ENCODE measurements at regions not wholly inside any gene's neighbourhood (a gene's known extent, or its start where the extent isn't known, plus 50 kb on each side); places are given as distances from the start of the nearest gene placed in this dataset.

GRCh38 chr5:121292664-121293063, 559.0 kb upstream of the FTMT start:
- TF ChIP-seq, protein P1, sequence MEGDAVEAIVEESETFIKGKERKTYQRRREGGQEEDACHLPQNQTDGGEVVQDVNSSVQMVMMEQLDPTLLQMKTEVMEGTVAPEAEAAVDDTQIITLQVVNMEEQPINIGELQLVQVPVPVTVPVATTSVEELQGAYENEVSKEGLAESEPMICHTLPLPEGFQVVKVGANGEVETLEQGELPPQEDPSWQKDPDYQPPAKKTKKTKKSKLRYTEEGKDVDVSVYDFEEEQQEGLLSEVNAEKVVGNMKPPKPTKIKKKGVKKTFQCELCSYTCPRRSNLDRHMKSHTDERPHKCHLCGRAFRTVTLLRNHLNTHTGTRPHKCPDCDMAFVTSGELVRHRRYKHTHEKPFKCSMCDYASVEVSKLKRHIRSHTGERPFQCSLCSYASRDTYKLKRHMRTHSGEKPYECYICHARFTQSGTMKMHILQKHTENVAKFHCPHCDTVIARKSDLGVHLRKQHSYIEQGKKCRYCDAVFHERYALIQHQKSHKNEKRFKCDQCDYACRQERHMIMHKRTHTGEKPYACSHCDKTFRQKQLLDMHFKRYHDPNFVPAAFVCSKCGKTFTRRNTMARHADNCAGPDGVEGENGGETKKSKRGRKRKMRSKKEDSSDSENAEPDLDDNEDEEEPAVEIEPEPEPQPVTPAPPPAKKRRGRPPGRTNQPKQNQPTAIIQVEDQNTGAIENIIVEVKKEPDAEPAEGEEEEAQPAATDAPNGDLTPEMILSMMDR (conservative IDR thresholded peaks at IDR 0.05): no peak
- no peak for TF ChIP-seq EZH2 (IDR thresholded peaks at IDR 0.05; ENCODE audit: low read depth)
